ENCODE measurements at regions not wholly inside any gene's neighbourhood (a gene's known extent, or its start where the extent isn't known, plus 50 kb on each side); places are given as distances from the start of the nearest gene placed in this dataset.

GRCh38 chr14:44576356-44576755 is 69.3 kb upstream of the FSCB start:
- H3K27ac ChIP-seq (ENCODE audit: low read depth, low read length, severe bottlenecking): no peak overlapping the region
- no peaks in the 10 kb centered on the region for H3K36me3 ChIP-seq (ENCODE audit: control insufficient read depth, insufficient read depth, low read length)
- H3K4me1 ChIP-seq (ENCODE audit: control insufficient read depth, insufficient read depth, low read length, poor library complexity, severe bottlenecking): no peaks in the 10 kb centered on the region
- H3K9me3 ChIP-seq (ENCODE audit: control insufficient read depth, low read length): peaks cover 6% of the 10 kb centered on the region
- no peak overlapping the region for H3K4me3 ChIP-seq (ENCODE audit: extremely low read depth, insufficient read depth, low read length, poor library complexity, severe bottlenecking)

- Histone ChIP-seq H3K4me1 (ENCODE audit: control insufficient read depth, insufficient read depth, low read length, poor library complexity, severe bottlenecking) (no peaks in the 10 kb centered on the region), H3K4me3 (ENCODE audit: extremely low read depth, insufficient read depth, low read length, poor library complexity, severe bottlenecking) (no peak overlapping the region), H3K36me3 (ENCODE audit: control insufficient read depth, insufficient read depth, low read length) (no peaks in the 10 kb centered on the region), H3K9me3 (ENCODE audit: control insufficient read depth, low read length) (no peaks in the 10 kb centered on the region), H3K27ac (ENCODE audit: low read depth, low read length, severe bottlenecking) (no peak overlapping the region)
- WGBS, 2 experiments (ENCODE audit: insufficient coverage in 2 of 2): 78 to 100% methylated on average over 1 of the region's 1 CpG
Observed at GRCh38 chr14:44567997-44568396, 60.9 kb upstream of the FSCB start.

DNA sequence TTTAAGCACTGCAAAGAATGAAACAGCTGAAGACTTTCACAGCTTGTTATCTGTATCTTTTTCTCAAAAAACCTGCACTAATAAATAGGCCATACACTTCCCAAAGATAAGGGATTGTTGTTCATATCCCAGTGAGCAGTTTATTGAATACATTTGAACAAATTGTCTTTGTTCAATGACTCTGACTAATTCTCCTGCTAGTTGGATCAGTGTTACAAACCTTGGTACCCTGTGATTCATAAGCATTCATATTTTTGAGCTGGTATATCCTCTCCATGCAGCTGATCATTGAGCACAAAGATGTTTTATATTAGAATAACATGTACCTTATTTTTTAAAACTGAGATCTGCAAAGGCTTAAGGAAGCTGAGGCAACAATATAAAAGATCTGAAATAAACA is 58.9 kb upstream of the FSCB start:
- no peaks in the 10 kb centered on the region for H3K4me1 ChIP-seq (ENCODE audit: control insufficient read depth, insufficient read depth, low read length, poor library complexity, severe bottlenecking)

GRCh38 chr14:44564908-44565307 is 57.8 kb upstream of the FSCB start:
- Histone ChIP-seq H3K4me1 (ENCODE audit: control insufficient read depth, insufficient read depth, low read length, poor library complexity, severe bottlenecking) (no peaks in the 10 kb centered on the region), H3K27ac (ENCODE audit: low read depth, low read length, severe bottlenecking) (no peak overlapping the region), H3K4me3 (ENCODE audit: extremely low read depth, insufficient read depth, low read length, poor library complexity, severe bottlenecking) (no peak overlapping the region), H3K36me3 (ENCODE audit: control insufficient read depth, insufficient read depth, low read length) (no peaks in the 10 kb centered on the region), H3K9me3 (ENCODE audit: control insufficient read depth, low read length) (no peaks in the 10 kb centered on the region)
- 80 to 100% methylated on average over 1 of the region's 2 CpGs for WGBS, 2 experiments (ENCODE audit: insufficient coverage in 2 of 2)

More for the DNA sequence above, 58.9 kb upstream of the FSCB start:
- Histone ChIP-seq H3K36me3 (ENCODE audit: control insufficient read depth, insufficient read depth, low read length) (no peaks in the 10 kb centered on the region), H3K27ac (ENCODE audit: low read depth, low read length, severe bottlenecking) (no peak overlapping the region), H3K9me3 (ENCODE audit: control insufficient read depth, low read length) (no peaks in the 10 kb centered on the region), H3K4me3 (ENCODE audit: extremely low read depth, insufficient read depth, low read length, poor library complexity, severe bottlenecking) (no peak overlapping the region)

Measured in mesodermal cell (in vitro differentiated cells).